ENCODE measurements at regions not wholly inside any gene's neighbourhood (a gene's known extent, or its start where the extent isn't known, plus 50 kb on each side); places are given as distances from the start of the nearest gene placed in this dataset.

GRCh38 chr7:125467996-125468854 lies 538.6 kb upstream of the POT1 start:
- TF ChIP-seq, protein P1, sequence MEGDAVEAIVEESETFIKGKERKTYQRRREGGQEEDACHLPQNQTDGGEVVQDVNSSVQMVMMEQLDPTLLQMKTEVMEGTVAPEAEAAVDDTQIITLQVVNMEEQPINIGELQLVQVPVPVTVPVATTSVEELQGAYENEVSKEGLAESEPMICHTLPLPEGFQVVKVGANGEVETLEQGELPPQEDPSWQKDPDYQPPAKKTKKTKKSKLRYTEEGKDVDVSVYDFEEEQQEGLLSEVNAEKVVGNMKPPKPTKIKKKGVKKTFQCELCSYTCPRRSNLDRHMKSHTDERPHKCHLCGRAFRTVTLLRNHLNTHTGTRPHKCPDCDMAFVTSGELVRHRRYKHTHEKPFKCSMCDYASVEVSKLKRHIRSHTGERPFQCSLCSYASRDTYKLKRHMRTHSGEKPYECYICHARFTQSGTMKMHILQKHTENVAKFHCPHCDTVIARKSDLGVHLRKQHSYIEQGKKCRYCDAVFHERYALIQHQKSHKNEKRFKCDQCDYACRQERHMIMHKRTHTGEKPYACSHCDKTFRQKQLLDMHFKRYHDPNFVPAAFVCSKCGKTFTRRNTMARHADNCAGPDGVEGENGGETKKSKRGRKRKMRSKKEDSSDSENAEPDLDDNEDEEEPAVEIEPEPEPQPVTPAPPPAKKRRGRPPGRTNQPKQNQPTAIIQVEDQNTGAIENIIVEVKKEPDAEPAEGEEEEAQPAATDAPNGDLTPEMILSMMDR (IDR thresholded peaks at IDR 0.05) = no peak
- TF ChIP-seq POLR2A (IDR thresholded peaks at IDR 0.05) = no peak
